ENCODE measurements at regions not wholly inside any gene's neighbourhood (a gene's known extent, or its start where the extent isn't known, plus 50 kb on each side); places are given as distances from the start of the nearest gene placed in this dataset.

DNA sequence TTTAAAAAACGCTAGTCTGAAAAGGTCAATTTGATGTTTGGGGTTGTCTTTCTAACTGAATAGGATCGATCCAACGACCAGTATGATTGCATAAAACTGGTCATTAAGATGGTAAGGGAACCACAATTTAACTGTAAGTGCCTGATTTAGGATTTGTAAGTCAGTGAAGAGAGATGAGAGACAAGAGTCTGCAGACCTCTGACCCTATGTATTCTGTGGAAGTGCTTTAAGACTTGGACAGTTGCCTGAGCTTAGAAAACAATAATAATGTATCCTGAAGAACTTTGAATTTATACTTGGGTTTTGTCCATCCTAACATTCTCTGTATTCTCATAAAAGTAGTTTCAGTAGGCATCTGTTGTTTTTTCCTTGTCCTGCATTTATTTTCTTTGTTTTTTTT is 221.4 kb upstream of the SUCLG2 start:
- TF ChIP-seq, protein P1, sequence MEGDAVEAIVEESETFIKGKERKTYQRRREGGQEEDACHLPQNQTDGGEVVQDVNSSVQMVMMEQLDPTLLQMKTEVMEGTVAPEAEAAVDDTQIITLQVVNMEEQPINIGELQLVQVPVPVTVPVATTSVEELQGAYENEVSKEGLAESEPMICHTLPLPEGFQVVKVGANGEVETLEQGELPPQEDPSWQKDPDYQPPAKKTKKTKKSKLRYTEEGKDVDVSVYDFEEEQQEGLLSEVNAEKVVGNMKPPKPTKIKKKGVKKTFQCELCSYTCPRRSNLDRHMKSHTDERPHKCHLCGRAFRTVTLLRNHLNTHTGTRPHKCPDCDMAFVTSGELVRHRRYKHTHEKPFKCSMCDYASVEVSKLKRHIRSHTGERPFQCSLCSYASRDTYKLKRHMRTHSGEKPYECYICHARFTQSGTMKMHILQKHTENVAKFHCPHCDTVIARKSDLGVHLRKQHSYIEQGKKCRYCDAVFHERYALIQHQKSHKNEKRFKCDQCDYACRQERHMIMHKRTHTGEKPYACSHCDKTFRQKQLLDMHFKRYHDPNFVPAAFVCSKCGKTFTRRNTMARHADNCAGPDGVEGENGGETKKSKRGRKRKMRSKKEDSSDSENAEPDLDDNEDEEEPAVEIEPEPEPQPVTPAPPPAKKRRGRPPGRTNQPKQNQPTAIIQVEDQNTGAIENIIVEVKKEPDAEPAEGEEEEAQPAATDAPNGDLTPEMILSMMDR (IDR thresholded peaks at IDR 0.05): no peak
- TF ChIP-seq POLR2A (IDR thresholded peaks at IDR 0.05): no peak
